GM18867 (cell line): ENCODE measurements at regions not wholly inside any gene's neighbourhood (a gene's known extent, or its start where the extent isn't known, plus 50 kb on each side); places are given as distances from the start of the nearest gene placed in this dataset.
"Not testable (repeated sequence)": the region's sequence is repeated elsewhere in the genome, so short reads cannot be mapped to it uniquely, and the experiment has no call there.

Experiments
- ATAC-seq: cut with Tn5 transposase; IDR thresholded peaks from one replicate; pipeline ENCODE4 v1.9.1; 2021; ENCODE audit warnings: mild to moderate bottlenecking, moderate library complexity; ENCODE audit not compliant: unreplicated experiment

- ATAC-seq = no peak
Observed at GRCh38 chr15:93384886-93385285, 295.9 kb upstream of the RGMA start.

GRCh38 chr15:93382200-93382820, 293.3 kb upstream of the RGMA start:
- ATAC-seq = no peak

GRCh38 chr15:93378558-93378957, 289.5 kb upstream of the RGMA start:
- ATAC-seq = no peak

GRCh38 chr15:93372865-93373223, 283.8 kb upstream of the RGMA start:
- no peak for ATAC-seq

- no peak for ATAC-seq
Observed at GRCh38 chr15:93372208-93372864, 283.3 kb upstream of the RGMA start.

GRCh38 chr15:93366387-93367100, 277.5 kb upstream of the RGMA start:
- ATAC-seq = no peak

GRCh38 chr15:93362821-93363220, 273.8 kb upstream of the RGMA start:
- ATAC-seq = no peak

GRCh38 chr15:93362203-93362602, 273.2 kb upstream of the RGMA start:
- ATAC-seq = no peak

GRCh38 chr15:93361703-93362102, 272.7 kb upstream of the RGMA start:
- ATAC-seq = no peak

- no peak for ATAC-seq
Observed at GRCh38 chr15:93360976-93361375, 272.0 kb upstream of the RGMA start.

- no peak for ATAC-seq
Observed at GRCh38 chr15:93360318-93360717, 271.3 kb upstream of the RGMA start.

GRCh38 chr15:93359425-93360131, 270.6 kb upstream of the RGMA start:
- ATAC-seq = no peak

- ATAC-seq = no peak
Observed at GRCh38 chr15:93359060-93359408, 270.0 kb upstream of the RGMA start.

- no peak for ATAC-seq
Observed at GRCh38 chr15:93358166-93359059, 269.4 kb upstream of the RGMA start.

- no peak for ATAC-seq
Observed at GRCh38 chr15:93348711-93349545, 259.9 kb upstream of the RGMA start.

GRCh38 chr15:93347986-93348385, 259.0 kb upstream of the RGMA start:
- no peak for ATAC-seq

GRCh38 chr15:93345981-93346380, 257.0 kb upstream of the RGMA start:
- no peak for ATAC-seq

GRCh38 chr15:93343402-93343801, 254.4 kb upstream of the RGMA start:
- not testable (repeated sequence) for ATAC-seq

- ATAC-seq = no peak
Observed at GRCh38 chr15:93341164-93341563, 252.2 kb upstream of the RGMA start.

GRCh38 chr15:93340406-93340805, 251.4 kb upstream of the RGMA start:
- no peak for ATAC-seq
